ENCODE measurements at regions not wholly inside any gene's neighbourhood (a gene's known extent, or its start where the extent isn't known, plus 50 kb on each side); places are given as distances from the start of the nearest gene placed in this dataset.

- H3K27me3 Mint-ChIP-seq (ENCODE audit: low read depth): no peaks in the 10 kb centered on the region
- TF ChIP-seq CTCF (conservative IDR thresholded peaks at IDR 0.05): no peak
Measured at GRCh38 chr13:85969331-85969730, 170.1 kb upstream of the SLITRK6 start.

More at GRCh38 chr13:85969331-85969730, 170.1 kb upstream of the SLITRK6 start:
- no peak overlapping the region for H3K18ac ChIP-seq (ENCODE audit: insufficient read length, low read depth, low read length)
- no peaks in the 10 kb centered on the region for H3K9me3 ChIP-seq (ENCODE audit: control insufficient read depth, low read depth, low read length)
- H2BK5ac ChIP-seq (ENCODE audit: insufficient read length, low read length): no peak overlapping the region
- DNase-seq: no peak
- no peak overlapping the region for H4K8ac ChIP-seq (replicated peaks; ENCODE audit: insufficient read length, low read depth, low read length)
- H2BK12ac ChIP-seq (ENCODE audit: insufficient read length, low read depth, low read length): no peak overlapping the region
- H3K56ac ChIP-seq (ENCODE audit: insufficient read length, low read depth, low read length): no peak overlapping the region
- H4K5ac ChIP-seq (ENCODE audit: insufficient read length, low read depth, low read length): no peak overlapping the region
- Mint-ChIP-seq H3K27ac (no peak overlapping the region), H3K36me3 (ENCODE audit: insufficient read depth in 1 of 3, low read depth in 3 of 3) (no peaks in the 10 kb centered on the region; a peak in 1 of 7 replicates), H3K4me3 (no peak overlapping the region), H3K9me3 (no peaks in the 10 kb centered on the region; a peak in 1 of 5 replicates), H3K4me1 (no peaks in the 10 kb centered on the region)
- no peak overlapping the region for H2AFZ ChIP-seq (ENCODE audit: low read length)
- H2BK15ac ChIP-seq (ENCODE audit: low read depth, low read length): no peak overlapping the region
- H4K91ac ChIP-seq (ENCODE audit: insufficient read length, low read depth, low read length): no peak overlapping the region
- no peak overlapping the region for H3T11ph ChIP-seq (ENCODE audit: low read length)
- no peak overlapping the region for H3K4ac ChIP-seq (ENCODE audit: low read depth, low read length)
- no peaks in the 10 kb centered on the region for H3K4me1 ChIP-seq (ENCODE audit: insufficient read depth, low read length)
- H3K4me2 ChIP-seq (ENCODE audit: insufficient read depth, insufficient read length, low read length): no peak overlapping the region
- no peak overlapping the region for H2AK5ac ChIP-seq (ENCODE audit: insufficient read length, low read length)
- no peaks in the 10 kb centered on the region for H3K79me2 ChIP-seq (ENCODE audit: insufficient read depth, low read length)
- no peaks in the 10 kb centered on the region for H3K79me1 ChIP-seq (ENCODE audit: insufficient read depth, low read depth, low read length, poor library complexity, severe bottlenecking)
- no peak overlapping the region for H2BK120ac ChIP-seq (ENCODE audit: low read depth, low read length, poor library complexity, severe bottlenecking)
- no peaks in the 10 kb centered on the region for H4K20me1 ChIP-seq (ENCODE audit: control insufficient read depth, insufficient read depth, insufficient read length)
- no peak overlapping the region for H3K23ac ChIP-seq (ENCODE audit: insufficient read length, low read depth, low read length)
- no peaks in the 10 kb centered on the region for H3K27me3 ChIP-seq (ENCODE audit: insufficient read depth, low read length)
- H3K27ac ChIP-seq (ENCODE audit: insufficient read length, low read depth, low read length): no peak overlapping the region
- H3K23me2 ChIP-seq (ENCODE audit: insufficient read length, low read depth, low read length, poor library complexity, severe bottlenecking): no peaks in the 10 kb centered on the region
- no peak overlapping the region for H2BK20ac ChIP-seq (ENCODE audit: low read depth, low read length, poor library complexity, severe bottlenecking)
- H3K9ac ChIP-seq (ENCODE audit: extremely low read depth, insufficient read length, low read length): no peak overlapping the region
- no peak overlapping the region for H3K14ac ChIP-seq (ENCODE audit: insufficient read depth, low read length)

Measured in H9 (cell line).